HepG2 (cell line): ENCODE measurements at regions not wholly inside any gene's neighbourhood (a gene's known extent, or its start where the extent isn't known, plus 50 kb on each side); places are given as distances from the start of the nearest gene placed in this dataset.

Experiments used
- ADNP ChIP-seq: sonication (generic); formaldehyde crosslinking; IDR thresholded peaks from 2 replicates; pipeline ENCODE4 v1.4.0; 2020; ENCODE audit warnings: missing genetic modification reagents
- CBX1 ChIP-seq: IDR thresholded peaks from one replicate; pipeline ENCODE4 v1.6.1; 2016; ENCODE audit warnings: antibody characterized with exemption, low read depth
- GLI4 ChIP-seq: sonication (generic); formaldehyde crosslinking; IDR thresholded peaks from 2 replicates; pipeline ENCODE4 v1.5.1; 2020; ENCODE audit warnings: missing genetic modification reagents, mild to moderate bottlenecking, moderate library complexity, borderline replicate concordance
- KDM2A ChIP-seq: sonication (generic); formaldehyde crosslinking; IDR thresholded peaks from 2 replicates; pipeline ENCODE4 v1.4.0; 2020; ENCODE audit warnings: low read depth, missing genetic modification reagents, borderline replicate concordance
- KLF9 ChIP-seq: IDR thresholded peaks from 2 replicates; pipeline ENCODE4 v1.6.1; 2016; ENCODE audit warnings: low read depth
- KMT2A ChIP-seq: sonication (generic); formaldehyde crosslinking; IDR thresholded peaks from 2 replicates; pipeline ENCODE4 v1.4.0; 2020; ENCODE audit warnings: missing genetic modification reagents
- NFYC ChIP-seq: IDR thresholded peaks from 2 replicates; pipeline ENCODE4 v1.6.1; 2016; ENCODE audit warnings: missing genetic modification reagents, missing compliant biosample characterization
- SALL1 ChIP-seq: sonication (generic); formaldehyde crosslinking; IDR thresholded peaks from 2 replicates; pipeline ENCODE4 v1.8.0; 2022; ENCODE audit warnings: mild to moderate bottlenecking, missing genetic modification reagents
- SRSF4 ChIP-seq: fragments of 200-400 bp; formaldehyde crosslinking; IDR thresholded peaks from one replicate; pipeline ENCODE4 v1.6.1; 2018; ENCODE audit warnings: mild to moderate bottlenecking, low read depth, low read length, moderate library complexity; ENCODE audit not compliant: poor library complexity, severe bottlenecking
- STAG1 ChIP-seq: sonication (generic); formaldehyde crosslinking; IDR thresholded peaks from 2 replicates; pipeline ENCODE4 v1.4.0; 2020; ENCODE audit warnings: missing genetic modification reagents
- TFDP1 ChIP-seq: IDR thresholded peaks from 2 replicates; pipeline ENCODE4 v1.6.1; 2016; ENCODE audit warnings: missing compliant biosample characterization, missing genetic modification reagents, borderline replicate concordance
- ZC3H4 ChIP-seq: sonication (generic); formaldehyde crosslinking; IDR thresholded peaks from 2 replicates; pipeline ENCODE4 v1.4.0; 2020; ENCODE audit warnings: missing genetic modification reagents, borderline replicate concordance
- ZNF138 ChIP-seq: sonication (generic); formaldehyde crosslinking; IDR thresholded peaks from 2 replicates; pipeline ENCODE4 v1.5.0; 2020; ENCODE audit warnings: mild to moderate bottlenecking, low read depth, missing genetic modification reagents
- ZNF772 ChIP-seq: sonication (generic); formaldehyde crosslinking; IDR thresholded peaks from 2 replicates; pipeline ENCODE4 v1.5.0; 2020; ENCODE audit warnings: mild to moderate bottlenecking, missing genetic modification reagents
- TF ChIP-seq, protein P1 (sequence below): sonication (generic); formaldehyde crosslinking; IDR thresholded peaks from 2 replicates; pipeline ENCODE4 v1.4.0; 2020; ENCODE audit warnings: missing genetic modification reagents
- TF ChIP-seq, protein P2 (sequence below): sonication (generic); formaldehyde crosslinking; IDR thresholded peaks from 2 replicates; pipeline ENCODE4 v1.5.0; 2020; ENCODE audit warnings: mild to moderate bottlenecking, missing genetic modification reagents, moderate library complexity
- TF ChIP-seq, protein P3 (sequence below): sonication (generic); formaldehyde crosslinking; IDR thresholded peaks from 2 replicates; pipeline ENCODE4 v1.8.1; 2023; ENCODE audit warnings: mild to moderate bottlenecking, missing genetic modification reagents, borderline replicate concordance
- TF ChIP-seq, protein P4 (sequence below): sonication (generic); formaldehyde crosslinking; IDR thresholded peaks from 2 replicates; pipeline ENCODE4 v1.4.0; 2020; ENCODE audit warnings: missing genetic modification reagents

DNA sequence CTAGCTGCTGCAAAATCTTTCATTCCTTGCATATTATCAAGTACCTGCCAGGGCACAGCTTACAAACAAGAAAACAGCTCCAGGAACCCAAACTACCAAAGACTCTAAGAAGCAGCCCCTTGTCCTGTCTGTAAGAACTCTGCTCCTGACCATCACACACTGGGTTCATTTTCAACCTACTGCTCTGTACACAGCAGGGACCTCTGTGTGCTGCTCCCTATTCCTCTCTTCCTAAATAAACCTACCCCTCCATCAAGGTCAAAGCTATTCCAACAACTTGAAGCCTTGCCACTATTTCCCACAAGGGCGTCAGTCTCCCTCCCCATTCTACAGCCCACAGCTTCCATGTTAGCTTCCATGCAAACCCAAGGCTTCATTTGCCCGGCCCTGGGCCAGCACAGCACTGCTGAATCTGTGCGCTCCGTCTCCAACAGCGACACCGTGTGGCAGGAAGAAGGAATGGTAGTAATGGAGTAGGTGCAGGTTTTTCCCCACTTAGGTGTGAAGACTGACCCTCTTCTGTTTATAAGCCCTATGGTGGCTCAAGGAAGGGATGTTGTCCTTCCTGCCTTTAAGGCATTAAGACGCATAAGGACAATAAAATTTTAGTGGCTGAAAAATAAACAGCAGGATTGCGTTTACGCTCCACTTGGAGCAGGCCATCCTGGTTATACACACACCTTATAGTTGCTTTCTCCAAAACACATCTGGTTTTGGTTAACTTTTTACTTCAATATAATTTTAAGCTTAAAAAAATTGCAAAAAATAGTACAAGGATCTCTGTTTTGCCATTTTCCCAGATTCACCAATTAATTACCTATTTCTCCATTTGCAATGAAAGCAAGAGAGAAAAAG, 115.2 kb upstream of the NXT1 start (continued):
- TF ChIP-seq STAG1 (CRISPR knock-in tag): peak; percentile 82
- TF ChIP-seq ADNP (CRISPR knock-in tag): no peak
- peak; percentile 74 for TF ChIP-seq CBX1
- no peak for TF ChIP-seq SRSF4
- 0 out of 2 replicates have a peak, but pooled peaks have one; percentile 38 for TF ChIP-seq ZNF138 (CRISPR knock-in tag)
- TF ChIP-seq GLI4: no peak
- TF ChIP-seq KMT2A (CRISPR knock-in tag): 0 out of 2 replicates have a peak, but pooled peaks have one; percentile 22
- TF ChIP-seq KLF9 (CRISPR knock-in tag): no peak
- TF ChIP-seq KDM2A (CRISPR knock-in tag): peak; percentile 40; the same call in 1 of the 2 replicates
- 0 out of 2 replicates have a peak, but pooled peaks have one; percentile 24 for TF ChIP-seq ZNF772 (CRISPR knock-in tag)
- no peak for TF ChIP-seq SALL1 (CRISPR knock-in tag)
- TF ChIP-seq TFDP1: peak; percentile 32; the same call in 1 of the 2 replicates
- no peak for TF ChIP-seq ZC3H4 (CRISPR knock-in tag)
- TF ChIP-seq, protein P1, sequence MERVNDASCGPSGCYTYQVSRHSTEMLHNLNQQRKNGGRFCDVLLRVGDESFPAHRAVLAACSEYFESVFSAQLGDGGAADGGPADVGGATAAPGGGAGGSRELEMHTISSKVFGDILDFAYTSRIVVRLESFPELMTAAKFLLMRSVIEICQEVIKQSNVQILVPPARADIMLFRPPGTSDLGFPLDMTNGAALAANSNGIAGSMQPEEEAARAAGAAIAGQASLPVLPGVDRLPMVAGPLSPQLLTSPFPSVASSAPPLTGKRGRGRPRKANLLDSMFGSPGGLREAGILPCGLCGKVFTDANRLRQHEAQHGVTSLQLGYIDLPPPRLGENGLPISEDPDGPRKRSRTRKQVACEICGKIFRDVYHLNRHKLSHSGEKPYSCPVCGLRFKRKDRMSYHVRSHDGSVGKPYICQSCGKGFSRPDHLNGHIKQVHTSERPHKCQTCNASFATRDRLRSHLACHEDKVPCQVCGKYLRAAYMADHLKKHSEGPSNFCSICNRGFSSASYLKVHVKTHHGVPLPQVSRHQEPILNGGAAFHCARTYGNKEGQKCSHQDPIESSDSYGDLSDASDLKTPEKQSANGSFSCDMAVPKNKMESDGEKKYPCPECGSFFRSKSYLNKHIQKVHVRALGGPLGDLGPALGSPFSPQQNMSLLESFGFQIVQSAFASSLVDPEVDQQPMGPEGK (CRISPR knock-in tag): 0 out of 2 replicates have a peak, but pooled peaks have one; percentile 17
- 0 out of 2 replicates have a peak, but pooled peaks have one; percentile 6 for TF ChIP-seq NFYC
- TF ChIP-seq, protein P2, sequence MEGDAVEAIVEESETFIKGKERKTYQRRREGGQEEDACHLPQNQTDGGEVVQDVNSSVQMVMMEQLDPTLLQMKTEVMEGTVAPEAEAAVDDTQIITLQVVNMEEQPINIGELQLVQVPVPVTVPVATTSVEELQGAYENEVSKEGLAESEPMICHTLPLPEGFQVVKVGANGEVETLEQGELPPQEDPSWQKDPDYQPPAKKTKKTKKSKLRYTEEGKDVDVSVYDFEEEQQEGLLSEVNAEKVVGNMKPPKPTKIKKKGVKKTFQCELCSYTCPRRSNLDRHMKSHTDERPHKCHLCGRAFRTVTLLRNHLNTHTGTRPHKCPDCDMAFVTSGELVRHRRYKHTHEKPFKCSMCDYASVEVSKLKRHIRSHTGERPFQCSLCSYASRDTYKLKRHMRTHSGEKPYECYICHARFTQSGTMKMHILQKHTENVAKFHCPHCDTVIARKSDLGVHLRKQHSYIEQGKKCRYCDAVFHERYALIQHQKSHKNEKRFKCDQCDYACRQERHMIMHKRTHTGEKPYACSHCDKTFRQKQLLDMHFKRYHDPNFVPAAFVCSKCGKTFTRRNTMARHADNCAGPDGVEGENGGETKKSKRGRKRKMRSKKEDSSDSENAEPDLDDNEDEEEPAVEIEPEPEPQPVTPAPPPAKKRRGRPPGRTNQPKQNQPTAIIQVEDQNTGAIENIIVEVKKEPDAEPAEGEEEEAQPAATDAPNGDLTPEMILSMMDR: peak; percentile 92
- TF ChIP-seq, protein P3, sequence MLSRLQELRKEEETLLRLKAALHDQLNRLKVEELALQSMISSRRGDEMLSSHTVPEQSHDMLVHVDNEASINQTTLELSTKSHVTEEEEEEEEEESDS (CRISPR knock-in tag): 0 out of 2 replicates have a peak, but pooled peaks have one; percentile 41
- TF ChIP-seq, protein P4, sequence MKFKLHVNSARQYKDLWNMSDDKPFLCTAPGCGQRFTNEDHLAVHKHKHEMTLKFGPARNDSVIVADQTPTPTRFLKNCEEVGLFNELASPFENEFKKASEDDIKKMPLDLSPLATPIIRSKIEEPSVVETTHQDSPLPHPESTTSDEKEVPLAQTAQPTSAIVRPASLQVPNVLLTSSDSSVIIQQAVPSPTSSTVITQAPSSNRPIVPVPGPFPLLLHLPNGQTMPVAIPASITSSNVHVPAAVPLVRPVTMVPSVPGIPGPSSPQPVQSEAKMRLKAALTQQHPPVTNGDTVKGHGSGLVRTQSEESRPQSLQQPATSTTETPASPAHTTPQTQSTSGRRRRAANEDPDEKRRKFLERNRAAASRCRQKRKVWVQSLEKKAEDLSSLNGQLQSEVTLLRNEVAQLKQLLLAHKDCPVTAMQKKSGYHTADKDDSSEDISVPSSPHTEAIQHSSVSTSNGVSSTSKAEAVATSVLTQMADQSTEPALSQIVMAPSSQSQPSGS (CRISPR knock-in tag): no peak
- TF ChIP-seq, all 625 proteins: peak for 24
